ENCODE measurements at regions not wholly inside any gene's neighbourhood (a gene's known extent, or its start where the extent isn't known, plus 50 kb on each side); places are given as distances from the start of the nearest gene placed in this dataset.

DNA sequence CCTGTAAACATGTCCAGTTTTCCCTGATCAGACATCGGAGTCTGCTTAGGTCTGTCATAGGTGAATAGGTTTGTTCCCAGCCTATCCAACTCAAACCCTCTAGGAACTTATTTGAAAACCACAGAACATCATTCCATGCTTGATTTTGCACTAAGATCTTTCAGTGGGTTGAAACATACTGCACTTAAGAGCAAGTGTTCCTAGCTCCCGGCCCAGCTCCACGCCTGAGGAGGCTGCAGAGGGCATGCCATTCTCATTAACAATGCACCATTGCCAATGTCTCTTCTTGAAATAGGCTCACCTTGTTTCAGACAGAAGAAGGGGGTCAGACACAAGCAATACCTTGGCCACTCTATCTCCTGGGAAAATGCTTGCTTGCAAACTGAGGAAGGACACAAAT lies 78.0 kb upstream of the EGR2 start:
- Histone ChIP-seq H3K9ac (ENCODE audit: control insufficient read depth, insufficient read depth, low read length) (no peak overlapping the region), H3K27ac (ENCODE audit: control insufficient read depth, insufficient read depth) (no peak overlapping the region), H3K4me3 (no peak overlapping the region), H3K27me3 (replicated peaks in 1 of 2; ENCODE audit: control insufficient read depth in 2 of 2, insufficient read depth in 2 of 2, low read length in 1 of 2) (no peaks in the 10 kb centered on the region), H3K9me3 (replicated peaks; ENCODE audit: control insufficient read depth, insufficient read depth, low read length) (no peaks in the 10 kb centered on the region), H2AFZ (ENCODE audit: control insufficient read depth, low read depth, low read length) (no peak overlapping the region), H3K4me1 (ENCODE audit: control insufficient read depth, insufficient read depth, low read length) (no peaks in the 10 kb centered on the region), H3K79me2 (ENCODE audit: control insufficient read depth, insufficient read depth, low read length) (no peaks in the 10 kb centered on the region), H3K36me3 (ENCODE audit: control insufficient read depth in 2 of 2, insufficient read depth in 2 of 2, low read length in 1 of 2) (no peaks in the 10 kb centered on the region), H4K20me1 (ENCODE audit: control insufficient read depth, insufficient read depth) (no peaks in the 10 kb centered on the region), H3K4me2 (ENCODE audit: control insufficient read depth, insufficient read depth) (no peak overlapping the region)
- DNase-seq (ENCODE audit: low read depth, low spot score), result no peak
- ChIA-PET RAD21 (ENCODE audit: unreplicated experiment) (no interaction called here), POLR2A (no interaction called here), CTCF (no interaction called here), SMC1A (ENCODE audit: uncharacterized antibody, unreplicated experiment) (interaction anchor here (1.1 to 1.6 kb wide), 2 partner anchors 14 to 284 kb away, joined by 3 to 4 read pairs; no protein-coding TSS in a partner anchor)
- no peak for FAIRE-seq
- TF ChIP-seq, protein P1, sequence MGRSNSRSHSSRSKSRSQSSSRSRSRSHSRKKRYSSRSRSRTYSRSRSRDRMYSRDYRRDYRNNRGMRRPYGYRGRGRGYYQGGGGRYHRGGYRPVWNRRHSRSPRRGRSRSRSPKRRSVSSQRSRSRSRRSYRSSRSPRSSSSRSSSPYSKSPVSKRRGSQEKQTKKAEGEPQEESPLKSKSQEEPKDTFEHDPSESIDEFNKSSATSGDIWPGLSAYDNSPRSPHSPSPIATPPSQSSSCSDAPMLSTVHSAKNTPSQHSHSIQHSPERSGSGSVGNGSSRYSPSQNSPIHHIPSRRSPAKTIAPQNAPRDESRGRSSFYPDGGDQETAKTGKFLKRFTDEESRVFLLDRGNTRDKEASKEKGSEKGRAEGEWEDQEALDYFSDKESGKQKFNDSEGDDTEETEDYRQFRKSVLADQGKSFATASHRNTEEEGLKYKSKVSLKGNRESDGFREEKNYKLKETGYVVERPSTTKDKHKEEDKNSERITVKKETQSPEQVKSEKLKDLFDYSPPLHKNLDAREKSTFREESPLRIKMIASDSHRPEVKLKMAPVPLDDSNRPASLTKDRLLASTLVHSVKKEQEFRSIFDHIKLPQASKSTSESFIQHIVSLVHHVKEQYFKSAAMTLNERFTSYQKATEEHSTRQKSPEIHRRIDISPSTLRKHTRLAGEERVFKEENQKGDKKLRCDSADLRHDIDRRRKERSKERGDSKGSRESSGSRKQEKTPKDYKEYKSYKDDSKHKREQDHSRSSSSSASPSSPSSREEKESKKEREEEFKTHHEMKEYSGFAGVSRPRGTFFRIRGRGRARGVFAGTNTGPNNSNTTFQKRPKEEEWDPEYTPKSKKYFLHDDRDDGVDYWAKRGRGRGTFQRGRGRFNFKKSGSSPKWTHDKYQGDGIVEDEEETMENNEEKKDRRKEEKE (IDR thresholded peaks at IDR 0.05), result no peak
- TF ChIP-seq, protein P2, sequence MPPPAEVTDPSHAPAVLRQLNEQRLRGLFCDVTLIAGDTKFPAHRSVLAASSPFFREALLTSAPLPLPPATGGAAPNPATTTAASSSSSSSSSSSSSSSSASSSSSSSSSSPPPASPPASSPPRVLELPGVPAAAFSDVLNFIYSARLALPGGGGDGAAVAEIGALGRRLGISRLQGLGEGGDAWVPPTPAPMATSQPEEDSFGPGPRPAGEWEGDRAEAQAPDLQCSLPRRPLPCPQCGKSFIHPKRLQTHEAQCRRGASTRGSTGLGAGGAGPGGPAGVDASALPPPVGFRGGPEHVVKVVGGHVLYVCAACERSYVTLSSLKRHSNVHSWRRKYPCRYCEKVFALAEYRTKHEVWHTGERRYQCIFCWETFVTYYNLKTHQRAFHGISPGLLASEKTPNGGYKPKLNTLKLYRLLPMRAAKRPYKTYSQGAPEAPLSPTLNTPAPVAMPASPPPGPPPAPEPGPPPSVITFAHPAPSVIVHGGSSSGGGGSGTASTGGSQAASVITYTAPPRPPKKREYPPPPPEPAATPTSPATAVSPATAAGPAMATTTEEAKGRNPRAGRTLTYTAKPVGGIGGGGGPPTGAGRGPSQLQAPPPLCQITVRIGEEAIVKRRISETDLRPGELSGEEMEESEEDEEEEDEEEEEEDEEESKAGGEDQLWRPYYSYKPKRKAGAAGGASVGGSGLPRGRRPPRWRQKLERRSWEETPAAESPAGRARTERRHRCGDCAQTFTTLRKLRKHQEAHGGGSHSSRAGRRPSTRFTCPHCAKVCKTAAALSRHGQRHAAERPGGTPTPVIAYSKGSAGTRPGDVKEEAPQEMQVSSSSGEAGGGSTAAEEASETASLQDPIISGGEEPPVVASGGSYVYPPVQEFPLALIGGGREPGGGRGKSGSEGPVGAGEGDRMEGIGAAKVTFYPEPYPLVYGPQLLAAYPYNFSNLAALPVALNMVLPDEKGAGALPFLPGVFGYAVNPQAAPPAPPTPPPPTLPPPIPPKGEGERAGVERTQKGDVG (CRISPR knock-in tag; IDR thresholded peaks at IDR 0.05), result no peak
- intact Hi-C loops (cut with micrococcal nuclease; ENCODE audit: unreplicated experiment) (no loop called here), in situ Hi-C loops (cut with MboI) (no loop called here)
- 49% methylated on average over 3 of the region's 3 CpGs for WGBS (ENCODE audit: insufficient coverage, insufficient replicate concordance, low lambda C conversion rate, missing lambda C conversion rate)
- no TSS peak for BruUV-seq (replicated peaks)
- no peak for ATAC-seq
